A549 (cell line): ENCODE measurements at regions not wholly inside any gene's neighbourhood (a gene's known extent, or its start where the extent isn't known, plus 50 kb on each side); places are given as distances from the start of the nearest gene placed in this dataset.

ENCODE experiments used
- ATAC-seq, 2 experiments: fragments of 200-7000 bp in 1 of 2; fragments of >200 bp in 1 of 2; cut with Nextera tagmentation in 1 of 2; cut with Tn5 transposase in 1 of 2; 3 replicates each; pipeline versions ENCODE4 v1.8.0 to v1.9.1; 2018 to 2020; ENCODE audit warnings: mild to moderate bottlenecking in 1 of 2, moderate library complexity in 1 of 2
- CTCF ChIA-PET: fragments of 300-600 bp; sonication (Branson Sonifier 250); formaldehyde crosslinking; extraction: SDS; loops from one replicate; lab custom pipeline; 2021; ENCODE audit warnings: antibody characterized with exemption, inconsistent platforms; lab: Yijun Ruan, JAX
- POLR2A ChIA-PET: fragments of 350-600 bp; formaldehyde crosslinking; extraction: SDS; loops from one replicate; lab custom pipeline; 2021; ENCODE audit warnings: antibody characterized with exemption, inconsistent platforms; lab: Yijun Ruan, JAX
- DNase-seq, 2 experiments: peaks; one replicate each; pipeline versions ENCODE4 v3.0.0 to v3.0.0-alpha.2; 2011 to 2016; ENCODE audit warnings: low read depth in 1 of 2, low spot score in 1 of 2
- FAIRE-seq: peaks from 2 replicates; lab custom pipeline; 2011; peaks lifted over from hg19 to GRCh38; lab: Jason Lieb, UNC
- H3K27ac ChIP-seq, 2 experiments: fragments of >200 bp; sonication (Bioruptor Twin); formaldehyde crosslinking; 3 replicates each; pipeline ENCODE4 v1.5.1; 2016 to 2017
- H3K4me1 ChIP-seq: fragments of >200 bp; sonication (Bioruptor Twin); formaldehyde crosslinking; 3 replicates; pipeline ENCODE4 v1.6.1; 2016
- H3K4me2 ChIP-seq: fragments of >200 bp; sonication (Bioruptor Twin); formaldehyde crosslinking; 3 replicates; pipeline ENCODE4 v1.6.1; 2016
- H3K4me3 ChIP-seq: fragments of >200 bp; sonication (Bioruptor Twin); formaldehyde crosslinking; 3 replicates; pipeline ENCODE4 v1.5.1; 2016
- H3K9me3 ChIP-seq: fragments of >200 bp; sonication (Bioruptor Twin); formaldehyde crosslinking; 3 replicates; pipeline ENCODE4 v1.6.1; 2016
- CBX2 ChIP-seq: fragments of 200-600 bp; sonication (generic); IDR thresholded peaks from 2 replicates; pipeline ENCODE4 v1.6.1; 2016; ENCODE audit warnings: low read depth, mild to moderate bottlenecking, borderline replicate concordance
- CEBPB ChIP-seq, 2 experiments: fragments of >200 bp in 1 of 2; sonication (Bioruptor Twin) in 1 of 2; formaldehyde crosslinking in 1 of 2; IDR thresholded peaks; 2 replicates each; pipeline ENCODE4 v1.6.1; 2012 to 2016
- CHD2 ChIP-seq: fragments of 150-350 bp; IDR thresholded peaks from 2 replicates; pipeline ENCODE4 v1.6.1; 2014; ENCODE audit warnings: low read length; ENCODE audit not compliant: partially characterized antibody
- EHF ChIP-seq: fragments of 250-450 bp; sonication (Bioruptor Pico); IDR thresholded peaks from 2 replicates; pipeline ENCODE4 v1.5.0; 2020; ENCODE audit warnings: mild to moderate bottlenecking
- EP300 ChIP-seq, 2 experiments: fragments of >200 bp; sonication (Bioruptor Twin); formaldehyde crosslinking; IDR thresholded peaks; 2 replicates in 1 of 2; 3 replicates in 1 of 2; pipeline ENCODE4 v1.6.1; 2016 to 2017
- FOSB ChIP-seq: fragments of 250-450 bp; sonication (Bioruptor Pico); IDR thresholded peaks from 2 replicates; pipeline ENCODE4 v1.5.0; 2020; ENCODE audit warnings: mild to moderate bottlenecking, moderate library complexity
- FOSL2 ChIP-seq, 2 experiments: fragments of 450-650 bp in 1 of 2; fragments of >200 bp in 1 of 2; sonication (Bioruptor Twin) in 1 of 2; formaldehyde crosslinking; IDR thresholded peaks; 2 replicates each; pipeline versions ENCODE4 v1.5.0 to v1.6.1; 2016 to 2020; ENCODE audit warnings: mild to moderate bottlenecking in 1 of 2, moderate library complexity in 1 of 2
- GATA3 ChIP-seq: IDR thresholded peaks from 2 replicates; pipeline ENCODE4 v1.6.1; 2012; ENCODE audit warnings: borderline replicate concordance
- HDAC2 ChIP-seq: fragments of 200-600 bp; sonication (generic); IDR thresholded peaks from 2 replicates; pipeline ENCODE4 v1.6.1; 2016
- HMGXB4 ChIP-seq: fragments of 250-450 bp; sonication (Bioruptor Pico); IDR thresholded peaks from 2 replicates; pipeline ENCODE4 v1.5.0; 2021; ENCODE audit warnings: mild to moderate bottlenecking, moderate library complexity, borderline replicate concordance
- JUN ChIP-seq, 2 experiments: fragments of >200 bp; sonication (Bioruptor Twin); formaldehyde crosslinking; IDR thresholded peaks; 2 replicates in 1 of 2; 3 replicates in 1 of 2; pipeline ENCODE4 v1.6.1; 2016 to 2017
- MAFK ChIP-seq: fragments of 450-650 bp; IDR thresholded peaks from 2 replicates; pipeline ENCODE4 v1.6.1; 2014; ENCODE audit not compliant: partially characterized antibody
- MAX ChIP-seq: IDR thresholded peaks from 2 replicates; pipeline ENCODE4 v1.6.1; 2012
- MYC ChIP-seq: IDR thresholded peaks from 2 replicates; pipeline ENCODE4 v1.6.1; 2012; ENCODE audit warnings: mild to moderate bottlenecking, inconsistent platforms, low read length, improper control_type of control experiment, borderline replicate concordance
- POLR2A ChIP-seq: IDR thresholded peaks from 2 replicates; pipeline ENCODE4 v1.6.1; 2012; ENCODE audit warnings: mild to moderate bottlenecking, low read length
- POLR2AphosphoS2 ChIP-seq: conservative IDR thresholded peaks from 2 replicates; pipeline ENCODE4 v1.6.1; 2012; ENCODE audit warnings: low read length, improper control_type of control experiment, inconsistent platforms
- RAD21 ChIP-seq, 2 experiments: fragments of >200 bp in 1 of 2; sonication (Bioruptor Twin) in 1 of 2; formaldehyde crosslinking in 1 of 2; IDR thresholded peaks in 1 of 2; conservative IDR thresholded peaks in 1 of 2; 2 replicates in 1 of 2; 3 replicates in 1 of 2; pipeline ENCODE4 v1.6.1; 2012 to 2018; ENCODE audit warnings: inconsistent platforms in 1 of 2
- RARB ChIP-seq: fragments of 250-450 bp; sonication (Bioruptor Pico); IDR thresholded peaks from 2 replicates; pipeline ENCODE4 v1.8.0; 2021; ENCODE audit warnings: mild to moderate bottlenecking, moderate library complexity
- TP53 ChIP-seq: fragments of 250-450 bp; sonication (Bioruptor Pico); IDR thresholded peaks from 2 replicates; pipeline ENCODE4 v1.5.0; 2021; ENCODE audit warnings: mild to moderate bottlenecking, moderate library complexity
- USF2 ChIP-seq: fragments of 450-650 bp; IDR thresholded peaks from 2 replicates; pipeline ENCODE4 v1.6.1; 2014; ENCODE audit warnings: antibody characterized with exemption
- ZFP36 ChIP-seq: fragments of 450-650 bp; IDR thresholded peaks from 2 replicates; pipeline ENCODE4 v1.6.1; 2014; ENCODE audit warnings: borderline replicate concordance; ENCODE audit not compliant: partially characterized antibody
- ZSCAN20 ChIP-seq: fragments of 250-450 bp; sonication (Bioruptor Pico); IDR thresholded peaks from 2 replicates; pipeline ENCODE4 v1.8.0; 2022; ENCODE audit warnings: mild to moderate bottlenecking, moderate library complexity
- WGBS: methylation state at CpG from one replicate; pipeline ENCODE4 v1.1.6; 2017; ENCODE audit errors: missing lambda C conversion rate; 5-methylcytosine and 5-hydroxymethylcytosine counted together

GRCh38 chr13:109412283-109412901 lies 374.0 kb downstream of the IRS2 start:
- peak; percentile 95 to 97 for ATAC-seq
- H3K4me2 ChIP-seq = peak overlapping the region; percentile 78
- ChIA-PET POLR2A (no interaction called here), CTCF (interaction anchor here (0.6 kb wide), 1 partner anchor 703 kb away, joined by 3 read pairs; no protein-coding TSS in a partner anchor)
- peak overlapping the region; percentile 82 for H3K27ac ChIP-seq
- peaks cover 15% of the 10 kb centered on the region for H3K4me1 ChIP-seq
- DNase-seq = peak; percentile 31 to 60
- H3K4me3 ChIP-seq = no peak overlapping the region
- no peak for FAIRE-seq
- no peaks in the 10 kb centered on the region for H3K9me3 ChIP-seq
- WGBS = 18% methylated on average over 7 of the region's 14 CpGs
- TF ChIP-seq FOSL2 (IDR thresholded peaks at IDR 0.05) (no peak), FOSL2 (CRISPR knock-in tag; IDR thresholded peaks at IDR 0.05) (no peak), TP53 (CRISPR knock-in tag) (no peak), GATA3 (peak; percentile 50; the same call in 1 of the 2 replicates), CEBPB (IDR thresholded peaks at IDR 0.05) (no peak), MAFK (peak; percentile 34), EP300 (IDR thresholded peaks at IDR 0.05) (no peak), RAD21 (conservative IDR thresholded peaks at IDR 0.05 in 1 of 2, IDR thresholded peaks at IDR 0.05 in 1 of 2) (no peak), JUN (IDR thresholded peaks at IDR 0.05) (0 out of 5 replicates have a peak, but pooled peaks of 1 of the 2 experiments have one; percentile 27), HMGXB4 (CRISPR knock-in tag) (no peak), FOSB (CRISPR knock-in tag) (no peak), MAX (peak; percentile 80), USF2 (no peak), POLR2A (peak; percentile 50), ZFP36 (no peak)

- H3K4me3 ChIP-seq = no peak overlapping the region
- ATAC-seq (no peak), DNase-seq (no peak), FAIRE-seq (no peak)
- 93% methylated on average over 11 of the region's 11 CpGs for WGBS
- peaks cover 15% of the 10 kb centered on the region for H3K4me1 ChIP-seq
- peak overlapping the region in 1 of 2 experiments; percentile 24; a peak in 1 of 6 replicates for H3K27ac ChIP-seq
- H3K4me2 ChIP-seq = no peak overlapping the region
- ChIA-PET CTCF (no interaction called here), POLR2A (no interaction called here)
- no peaks in the 10 kb centered on the region for H3K9me3 ChIP-seq
- no peak for TF ChIP-seq EHF (CRISPR knock-in tag)
- TF ChIP-seq RARB (CRISPR knock-in tag) = no peak
- no peak for TF ChIP-seq MYC
- TF ChIP-seq ZSCAN20 (CRISPR knock-in tag) = no peak
- no peak for TF ChIP-seq JUN (IDR thresholded peaks at IDR 0.05)
- no peak for TF ChIP-seq MAX
- TF ChIP-seq CHD2 = no peak
- TF ChIP-seq, all 56 proteins: peak for 0
These were observed 375.5 kb downstream of the IRS2 start for GRCh38 chr13:109410868-109411267.

GRCh38 chr13:109408591-109409382 lies 377.6 kb downstream of the IRS2 start:
- FAIRE-seq (no peak), ATAC-seq (no peak), DNase-seq (no peak)
- H3K4me2 ChIP-seq = no peak overlapping the region
- no peak overlapping the region for H3K4me3 ChIP-seq
- peaks cover 15% of the 10 kb centered on the region for H3K4me1 ChIP-seq
- H3K9me3 ChIP-seq = no peaks in the 10 kb centered on the region
- TF ChIP-seq FOSB (CRISPR knock-in tag) (no peak), POLR2AphosphoS2 (no peak), HDAC2 (no peak), CBX2 (no peak)
- POLR2A ChIA-PET = no interaction called here
- no peak overlapping the region for H3K27ac ChIP-seq
- 87% methylated on average over 14 of the region's 14 CpGs for WGBS
- CTCF ChIA-PET = no interaction called here
